HG02759 (cell line): ENCODE measurements at regions not wholly inside any gene's neighbourhood (a gene's known extent, or its start where the extent isn't known, plus 50 kb on each side); places are given as distances from the start of the nearest gene placed in this dataset.
"Not testable (repeated sequence)": the region's sequence is repeated elsewhere in the genome, so short reads cannot be mapped to it uniquely, and the experiment has no call there.

ENCODE experiments used
- ATAC-seq: cut with Tn5 transposase; IDR thresholded peaks from one replicate; pipeline ENCODE4 v1.9.1; 2021; ENCODE audit warnings: mild to moderate bottlenecking, moderate library complexity; ENCODE audit not compliant: unreplicated experiment

GRCh38 chr5:67889870-67890269 lies 325.7 kb upstream of the PIK3R1 start:
- ATAC-seq, result not testable (repeated sequence)

DNA sequence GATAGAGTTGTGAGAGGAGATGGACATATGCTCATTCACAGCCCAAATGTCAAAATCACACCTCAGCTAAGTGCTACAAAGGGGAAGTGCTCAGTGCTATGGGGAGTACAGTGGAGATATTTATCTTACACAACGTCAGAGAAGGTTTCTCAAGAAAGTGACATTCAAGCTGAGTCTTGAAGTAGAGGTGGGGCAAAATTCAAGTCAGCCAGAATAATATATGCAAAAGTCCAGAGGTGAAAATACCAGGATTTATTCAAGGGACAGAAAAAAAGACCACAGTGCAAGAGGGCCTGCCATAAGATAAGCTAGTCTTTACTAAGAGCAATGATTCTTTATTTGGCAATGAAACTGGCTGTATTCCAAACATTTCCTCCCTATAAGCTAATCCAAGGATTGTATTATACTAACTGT lies 327.8 kb upstream of the PIK3R1 start:
- no peak for ATAC-seq

DNA sequence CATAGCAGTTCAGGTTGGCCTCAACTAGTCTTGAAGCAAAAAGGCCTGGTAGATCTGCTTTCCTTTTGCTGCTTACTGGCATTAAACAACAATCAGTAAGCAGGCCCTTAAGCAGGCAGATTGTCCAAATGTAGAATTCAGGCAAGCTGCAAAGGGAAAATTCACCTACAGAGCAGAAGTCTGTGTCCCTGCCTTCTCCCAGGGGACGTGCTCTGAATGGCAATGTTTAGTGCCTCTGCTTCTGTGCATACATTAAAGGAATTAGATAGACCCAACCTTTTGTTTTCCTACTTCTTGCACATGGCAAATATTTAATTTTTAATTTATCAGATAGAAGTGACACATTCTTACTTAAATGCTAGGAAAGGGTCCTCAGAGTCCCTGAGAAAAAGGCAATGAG lies 328.8 kb upstream of the PIK3R1 start:
- no peak for ATAC-seq

DNA sequence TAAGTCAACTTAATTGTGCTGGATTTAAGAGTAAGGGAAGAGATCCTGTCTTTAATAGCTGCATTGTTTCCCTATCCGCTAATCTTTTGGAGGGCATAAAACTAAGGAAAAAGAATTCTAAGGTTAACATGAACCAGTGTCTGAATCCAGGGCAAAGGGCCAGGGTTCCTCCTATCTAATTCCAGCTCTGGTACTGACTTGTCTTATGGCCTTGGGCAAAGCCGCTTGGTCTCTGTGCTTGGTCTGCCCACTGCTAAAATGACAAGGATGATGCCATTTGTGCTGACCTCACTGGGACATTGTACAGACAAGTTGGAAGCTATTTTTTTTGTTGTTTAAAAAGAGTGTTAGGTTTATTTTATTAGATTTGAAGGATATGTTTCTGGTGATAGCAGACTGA lies 334.7 kb upstream of the PIK3R1 start:
- ATAC-seq, result no peak

- no peak for ATAC-seq
Observed at GRCh38 chr5:67880511-67880805, 335.1 kb upstream of the PIK3R1 start.

- ATAC-seq, result no peak
Observed at GRCh38 chr5:67879620-67880510, 335.7 kb upstream of the PIK3R1 start.

DNA sequence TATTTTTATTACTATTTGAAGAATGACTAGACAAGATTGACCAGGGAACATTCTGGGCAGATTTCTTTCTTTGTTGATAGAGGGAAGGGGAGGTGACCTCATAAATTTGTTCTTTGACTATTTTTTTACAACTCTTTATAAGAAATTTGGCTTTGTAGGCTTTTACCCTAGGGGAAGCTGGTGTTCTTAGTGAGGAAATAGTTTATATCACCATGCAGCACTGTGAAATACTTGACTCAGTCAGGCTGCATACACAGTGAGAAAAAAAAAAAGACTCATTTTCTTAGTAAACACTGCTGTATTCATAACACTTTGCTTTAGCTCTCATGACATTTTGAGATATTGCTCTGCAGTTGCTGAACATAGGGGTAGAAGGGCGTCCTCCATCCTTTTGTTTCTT lies 336.6 kb upstream of the PIK3R1 start:
- ATAC-seq, result no peak

GRCh38 chr5:67876371-67876770 lies 339.2 kb upstream of the PIK3R1 start:
- no peak for ATAC-seq

GRCh38 chr5:67875601-67876000 lies 340.0 kb upstream of the PIK3R1 start:
- no peak for ATAC-seq

DNA sequence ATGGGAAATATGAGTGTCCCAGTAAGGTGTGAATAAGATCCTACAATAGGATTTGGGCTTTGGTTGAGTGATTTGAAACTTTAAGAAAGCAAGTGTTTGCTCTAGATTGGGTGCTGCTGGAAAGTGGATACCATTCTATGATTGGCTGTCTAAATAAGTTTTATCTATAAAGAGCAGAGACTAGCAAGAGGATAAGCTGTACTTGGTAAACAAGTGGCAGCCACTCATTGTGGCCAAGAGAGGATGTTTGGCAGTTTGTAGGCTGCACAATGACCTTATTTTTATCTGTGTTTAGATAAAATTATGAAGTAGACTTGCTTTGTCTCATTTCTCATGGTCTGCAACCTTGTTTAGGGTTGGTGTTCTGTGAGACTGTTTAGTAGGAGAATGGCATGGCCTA lies 341.6 kb upstream of the PIK3R1 start:
- no peak for ATAC-seq

GRCh38 chr5:67870662-67871061 lies 344.9 kb upstream of the PIK3R1 start:
- no peak for ATAC-seq

- not testable (repeated sequence) for ATAC-seq
Observed at GRCh38 chr5:67864335-67864734, 351.2 kb upstream of the PIK3R1 start.

GRCh38 chr5:67858471-67859031 lies 357.0 kb upstream of the PIK3R1 start:
- ATAC-seq, result no peak

DNA sequence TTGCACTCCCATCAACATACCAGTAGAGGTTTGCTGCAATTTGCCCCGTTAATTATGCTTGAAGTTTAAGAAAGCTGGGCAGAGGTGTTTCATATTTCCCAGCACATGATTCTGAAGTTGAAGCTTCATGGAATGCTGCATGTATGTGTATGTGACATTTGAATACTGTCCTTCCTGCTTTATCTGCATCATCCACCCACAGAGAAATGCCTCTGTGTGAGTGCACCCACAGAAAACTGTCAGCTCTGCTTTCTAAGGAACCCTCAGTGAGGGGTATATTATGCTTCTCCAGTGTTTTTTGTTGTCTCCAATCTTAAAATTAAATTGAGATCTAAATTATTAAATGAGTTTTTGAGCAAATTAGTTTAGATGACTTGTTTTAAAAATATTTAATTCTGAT lies 358.1 kb upstream of the PIK3R1 start:
- ATAC-seq, result no peak

DNA sequence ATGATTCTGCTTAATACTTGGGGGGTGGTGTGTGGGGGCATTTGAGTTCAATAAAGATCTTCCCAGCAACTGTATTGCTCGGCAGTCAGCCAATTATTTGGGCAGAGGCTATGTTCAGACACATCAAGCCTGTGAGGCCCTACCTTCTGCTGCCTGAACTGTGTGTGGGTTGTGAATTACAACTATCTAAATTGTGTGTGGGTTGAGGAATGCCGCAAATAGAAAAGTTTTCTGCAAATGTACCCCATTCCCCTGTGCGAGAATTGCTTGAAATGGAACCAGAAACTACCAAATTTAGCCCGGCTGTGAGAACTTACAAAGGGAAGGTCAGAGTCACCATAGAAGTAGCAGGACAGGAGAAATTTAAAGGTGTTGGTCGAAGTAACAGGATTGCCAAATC lies 360.0 kb upstream of the PIK3R1 start:
- ATAC-seq, result no peak

- not testable (repeated sequence) for ATAC-seq
Observed at GRCh38 chr5:67850906-67851305, 364.6 kb upstream of the PIK3R1 start.

- no peak for ATAC-seq
Observed at GRCh38 chr5:67844924-67845323, 370.6 kb upstream of the PIK3R1 start.

DNA sequence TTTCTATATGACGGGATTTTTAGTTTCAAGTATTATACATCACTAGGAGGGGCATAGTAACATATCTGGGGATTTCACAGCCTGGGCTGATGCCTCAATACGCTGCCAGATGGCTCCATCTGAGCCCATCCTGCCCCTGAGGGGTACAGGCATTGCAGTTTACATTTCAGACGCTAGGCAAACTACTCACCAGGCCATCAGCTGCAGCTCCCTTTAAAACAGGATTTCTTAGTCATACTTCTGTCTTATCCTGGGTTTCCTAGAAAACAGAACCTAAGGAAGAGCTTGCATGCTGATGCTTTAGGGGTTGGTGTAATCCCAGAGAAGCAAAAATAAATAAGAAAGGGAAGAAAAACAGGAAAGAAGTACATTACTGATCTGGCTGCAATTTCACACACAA lies 372.8 kb upstream of the PIK3R1 start:
- ATAC-seq, result no peak

- ATAC-seq, result not testable (repeated sequence)
Observed at GRCh38 chr5:67837225-67837624, 378.3 kb upstream of the PIK3R1 start.

DNA sequence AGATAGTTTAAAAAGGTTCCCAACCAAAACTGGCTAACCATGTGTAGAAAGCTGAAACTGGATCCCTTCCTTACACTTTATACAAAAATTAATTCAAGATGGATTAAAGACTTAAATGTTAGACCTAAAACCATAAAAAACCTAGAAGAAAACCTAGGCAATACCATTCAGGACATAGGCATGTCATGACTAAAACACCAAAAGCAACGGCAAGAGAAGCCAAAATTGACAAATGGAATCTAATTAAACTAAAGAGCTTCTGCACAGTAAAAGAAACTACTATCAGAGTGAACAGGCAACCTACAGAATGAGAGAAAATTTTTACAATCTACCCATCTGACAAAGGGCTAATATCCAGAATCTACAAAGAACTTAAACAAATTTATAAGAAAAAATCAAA lies 379.1 kb upstream of the PIK3R1 start:
- ATAC-seq, result not testable (repeated sequence)

GRCh38 chr5:67831048-67831447 lies 384.5 kb upstream of the PIK3R1 start:
- ATAC-seq, result no peak

- no peak for ATAC-seq
Observed at GRCh38 chr5:67827541-67827940, 388.0 kb upstream of the PIK3R1 start.

GRCh38 chr5:67824852-67825251 lies 390.7 kb upstream of the PIK3R1 start:
- ATAC-seq, result no peak
